ENCODE measurements at regions not wholly inside any gene's neighbourhood (a gene's known extent, or its start where the extent isn't known, plus 50 kb on each side); places are given as distances from the start of the nearest gene placed in this dataset.

GRCh38 chr9:118561051-118561450 is 808.2 kb downstream of the BRINP1 start:
- H3K9ac ChIP-seq (ENCODE audit: insufficient read length, low read depth): no peak overlapping the region
- H3K36me3 ChIP-seq (ENCODE audit: insufficient read depth, insufficient read length, low read length): no peaks in the 10 kb centered on the region
- H3K27me3 ChIP-seq (ENCODE audit: insufficient read depth, insufficient read length): no peaks in the 10 kb centered on the region
- TF ChIP-seq SUZ12 (IDR thresholded peaks at IDR 0.05; ENCODE audit: extremely low read depth, insufficient read depth, insufficient read length) (no peak), ZNF274 (IDR thresholded peaks at IDR 0.05; ENCODE audit: low read depth, low read length) (no peak), YY1 (IDR thresholded peaks at IDR 0.05; ENCODE audit: insufficient read depth, insufficient read length) (no peak)
- no peak for DNase-seq (ENCODE audit: low read depth, low spot score)
- no peaks in the 10 kb centered on the region for H3K9me3 ChIP-seq (ENCODE audit: insufficient read depth, low read length)
- no peaks in the 10 kb centered on the region for H3K4me1 ChIP-seq (ENCODE audit: insufficient read depth, insufficient read length)
- no peak overlapping the region for H3K4me3 ChIP-seq (ENCODE audit: insufficient read length, low read depth)

- no peak overlapping the region for H3K9ac ChIP-seq (ENCODE audit: insufficient read length, low read depth)
- TF ChIP-seq ZNF274 (IDR thresholded peaks at IDR 0.05; ENCODE audit: low read depth, low read length): no peak
- TF ChIP-seq SUZ12 (IDR thresholded peaks at IDR 0.05; ENCODE audit: extremely low read depth, insufficient read depth, insufficient read length): no peak
- TF ChIP-seq YY1 (IDR thresholded peaks at IDR 0.05; ENCODE audit: insufficient read depth, insufficient read length): no peak
- no peaks in the 10 kb centered on the region for H3K36me3 ChIP-seq (ENCODE audit: insufficient read depth, insufficient read length, low read length)
- H3K4me1 ChIP-seq (ENCODE audit: insufficient read depth, insufficient read length): no peaks in the 10 kb centered on the region
- no peaks in the 10 kb centered on the region for H3K9me3 ChIP-seq (ENCODE audit: insufficient read depth, low read length)
- H3K27me3 ChIP-seq (ENCODE audit: insufficient read depth, insufficient read length): no peaks in the 10 kb centered on the region
- DNase-seq (ENCODE audit: low read depth, low spot score): no peak
- no peak overlapping the region for H3K4me3 ChIP-seq (ENCODE audit: insufficient read length, low read depth)
Measured at GRCh38 chr9:118563677-118564076, 805.6 kb downstream of the BRINP1 start.

DNA sequence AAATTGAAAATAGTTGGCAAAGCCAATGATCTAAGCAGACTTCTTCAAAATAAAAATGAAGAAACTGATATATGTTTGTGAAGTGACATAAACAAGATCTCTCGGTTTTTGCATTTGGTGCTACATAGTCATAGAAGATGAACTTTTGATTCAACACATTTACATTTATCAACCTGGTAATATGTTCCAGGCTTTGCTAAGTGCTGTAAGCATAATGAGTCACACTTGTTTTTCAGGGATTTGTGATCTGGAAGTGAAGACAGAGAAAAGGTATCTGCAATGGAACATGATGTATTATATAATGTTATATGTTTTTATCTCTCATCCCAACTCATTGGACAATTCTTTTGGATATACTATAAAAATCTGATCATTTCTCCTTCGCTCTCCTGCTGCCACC is 801.4 kb downstream of the BRINP1 start:
- Histone ChIP-seq H3K9ac (ENCODE audit: insufficient read length, low read depth) (no peak overlapping the region), H3K27me3 (ENCODE audit: insufficient read depth, insufficient read length) (no peaks in the 10 kb centered on the region), H3K4me1 (ENCODE audit: insufficient read depth, insufficient read length) (no peaks in the 10 kb centered on the region), H3K36me3 (ENCODE audit: insufficient read depth, insufficient read length, low read length) (no peaks in the 10 kb centered on the region), H3K4me3 (ENCODE audit: insufficient read length, low read depth) (no peak overlapping the region), H3K9me3 (ENCODE audit: insufficient read depth, low read length) (no peaks in the 10 kb centered on the region)
- TF ChIP-seq ZNF274 (IDR thresholded peaks at IDR 0.05; ENCODE audit: low read depth, low read length) (no peak), SUZ12 (IDR thresholded peaks at IDR 0.05; ENCODE audit: extremely low read depth, insufficient read depth, insufficient read length) (no peak), YY1 (IDR thresholded peaks at IDR 0.05; ENCODE audit: insufficient read depth, insufficient read length) (no peak)
- no peak for DNase-seq (ENCODE audit: low read depth, low spot score)

- H3K36me3 ChIP-seq (ENCODE audit: insufficient read depth, insufficient read length, low read length): no peaks in the 10 kb centered on the region
Measured at GRCh38 chr9:118568704-118569103, 800.5 kb downstream of the BRINP1 start.

GRCh38 chr9:118569148-118569547 is 800.1 kb downstream of the BRINP1 start:
- Histone ChIP-seq H3K36me3 (ENCODE audit: insufficient read depth, insufficient read length, low read length) (no peaks in the 10 kb centered on the region), H3K27me3 (ENCODE audit: insufficient read depth, insufficient read length) (no peaks in the 10 kb centered on the region), H3K9me3 (ENCODE audit: insufficient read depth, low read length) (no peaks in the 10 kb centered on the region), H3K9ac (ENCODE audit: insufficient read length, low read depth) (no peak overlapping the region), H3K4me3 (ENCODE audit: insufficient read length, low read depth) (no peak overlapping the region), H3K4me1 (ENCODE audit: insufficient read depth, insufficient read length) (no peaks in the 10 kb centered on the region)
- DNase-seq (ENCODE audit: low read depth, low spot score): no peak
- TF ChIP-seq YY1 (IDR thresholded peaks at IDR 0.05; ENCODE audit: insufficient read depth, insufficient read length) (no peak), ZNF274 (IDR thresholded peaks at IDR 0.05; ENCODE audit: low read depth, low read length) (no peak), SUZ12 (IDR thresholded peaks at IDR 0.05; ENCODE audit: extremely low read depth, insufficient read depth, insufficient read length) (no peak)

More at GRCh38 chr9:118568704-118569103, 800.5 kb downstream of the BRINP1 start:
- Histone ChIP-seq H3K27me3 (ENCODE audit: insufficient read depth, insufficient read length) (no peaks in the 10 kb centered on the region), H3K4me3 (ENCODE audit: insufficient read length, low read depth) (no peak overlapping the region), H3K9me3 (ENCODE audit: insufficient read depth, low read length) (no peaks in the 10 kb centered on the region), H3K9ac (ENCODE audit: insufficient read length, low read depth) (no peak overlapping the region), H3K4me1 (ENCODE audit: insufficient read depth, insufficient read length) (no peaks in the 10 kb centered on the region)
- no peak for DNase-seq (ENCODE audit: low read depth, low spot score)
- TF ChIP-seq ZNF274 (IDR thresholded peaks at IDR 0.05; ENCODE audit: low read depth, low read length) (no peak), SUZ12 (IDR thresholded peaks at IDR 0.05; ENCODE audit: extremely low read depth, insufficient read depth, insufficient read length) (no peak)

DNA sequence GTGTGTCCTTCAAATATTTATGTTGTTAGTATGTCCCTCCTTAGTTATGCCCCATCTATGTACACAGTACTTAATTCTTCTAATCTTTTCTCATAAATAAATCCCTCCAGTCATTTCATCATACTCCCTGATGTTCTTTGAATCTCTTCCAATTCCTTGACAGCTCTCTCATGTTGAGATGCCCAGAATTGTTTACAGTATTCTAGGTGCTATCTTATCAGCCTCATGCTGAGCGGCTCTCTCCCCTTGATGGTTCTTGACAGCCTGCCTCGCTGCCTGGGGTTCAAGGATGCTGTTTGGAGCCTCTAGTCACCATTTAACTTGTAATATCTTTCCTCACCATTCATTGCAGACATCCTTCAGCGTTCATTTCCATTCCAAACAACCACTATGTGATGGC is 799.2 kb downstream of the BRINP1 start:
- Histone ChIP-seq H3K27me3 (ENCODE audit: insufficient read depth, insufficient read length) (no peaks in the 10 kb centered on the region), H3K9ac (ENCODE audit: insufficient read length, low read depth) (no peak overlapping the region), H3K4me3 (ENCODE audit: insufficient read length, low read depth) (no peak overlapping the region), H3K4me1 (ENCODE audit: insufficient read depth, insufficient read length) (no peaks in the 10 kb centered on the region), H3K9me3 (ENCODE audit: insufficient read depth, low read length) (no peaks in the 10 kb centered on the region), H3K36me3 (ENCODE audit: insufficient read depth, insufficient read length, low read length) (no peaks in the 10 kb centered on the region)
- TF ChIP-seq SUZ12 (IDR thresholded peaks at IDR 0.05; ENCODE audit: extremely low read depth, insufficient read depth, insufficient read length) (no peak), ZNF274 (IDR thresholded peaks at IDR 0.05; ENCODE audit: low read depth, low read length) (no peak), YY1 (IDR thresholded peaks at IDR 0.05; ENCODE audit: insufficient read depth, insufficient read length) (no peak)
- DNase-seq (ENCODE audit: low read depth, low spot score): no peak

GRCh38 chr9:118575341-118576070 is 793.7 kb downstream of the BRINP1 start:
- Histone ChIP-seq H3K9me3 (ENCODE audit: insufficient read depth, low read length) (peaks cover 22% of the 10 kb centered on the region), H3K4me3 (ENCODE audit: insufficient read length, low read depth) (no peak overlapping the region), H3K27me3 (ENCODE audit: insufficient read depth, insufficient read length) (no peaks in the 10 kb centered on the region), H3K36me3 (ENCODE audit: insufficient read depth, insufficient read length, low read length) (no peaks in the 10 kb centered on the region), H3K9ac (ENCODE audit: insufficient read length, low read depth) (no peak overlapping the region), H3K4me1 (ENCODE audit: insufficient read depth, insufficient read length) (no peaks in the 10 kb centered on the region)
- no peak for DNase-seq (ENCODE audit: low read depth, low spot score)
- TF ChIP-seq YY1 (IDR thresholded peaks at IDR 0.05; ENCODE audit: insufficient read depth, insufficient read length) (no peak), SUZ12 (IDR thresholded peaks at IDR 0.05; ENCODE audit: extremely low read depth, insufficient read depth, insufficient read length) (no peak), ZNF274 (IDR thresholded peaks at IDR 0.05; ENCODE audit: low read depth, low read length) (no peak)
